Keratinocyte (primary cell): ENCODE measurements at regions not wholly inside any gene's neighbourhood (a gene's known extent, or its start where the extent isn't known, plus 50 kb on each side); places are given as distances from the start of the nearest gene placed in this dataset.

ENCODE experiments used
- DNase-seq: peaks from one replicate; pipeline ENCODE4 v3.0.0-alpha.2; 2011; ENCODE audit warnings: low read depth, missing footprints, low spot score
- FAIRE-seq: peaks from 2 replicates; lab custom pipeline; 2011; peaks lifted over from hg19 to GRCh38; lab: Jason Lieb, UNC
- H2AFZ ChIP-seq: 2 replicates; pipeline ENCODE4 v1.6.0; 2012; ENCODE audit warnings: low read length, control low read depth, inconsistent platforms; ENCODE audit not compliant: control insufficient read depth
- H3K27ac ChIP-seq: 2 replicates; pipeline ENCODE4 v1.5.1; 2011; ENCODE audit warnings: low read length; ENCODE audit not compliant: control insufficient read depth, insufficient read depth
- H3K27me3 ChIP-seq: 3 replicates; pipeline ENCODE4 v1.6.0; 2011; ENCODE audit warnings: low read length; ENCODE audit not compliant: control insufficient read depth, insufficient read depth; ENCODE audit errors: extremely low read depth
- H3K36me3 ChIP-seq, 2 experiments: 2 replicates in 1 of 2; 3 replicates in 1 of 2; pipeline ENCODE4 v1.5.1; 2011; ENCODE audit warnings: low read length in 2 of 2, mild to moderate bottlenecking in 1 of 2; ENCODE audit not compliant: control insufficient read depth in 2 of 2, insufficient read depth in 2 of 2; ENCODE audit errors: extremely low read depth in 1 of 2
- H3K4me1 ChIP-seq: 3 replicates; pipeline ENCODE4 v1.5.1; 2011; ENCODE audit warnings: low read length; ENCODE audit not compliant: control insufficient read depth, insufficient read depth; ENCODE audit errors: extremely low read depth
- H3K4me2 ChIP-seq: 3 replicates; pipeline ENCODE4 v1.6.0; 2011; ENCODE audit warnings: low read depth, low read length; ENCODE audit not compliant: control insufficient read depth, insufficient read depth; ENCODE audit errors: extremely low read depth
- H3K4me3 ChIP-seq, 3 experiments: fragments of 200-600 bp in 1 of 3; sonication (generic) in 1 of 3; 2 replicates in 2 of 3; 3 replicates in 1 of 3; pipeline ENCODE4 v1.5.1; 2011 to 2016; ENCODE audit warnings: low read length in 3 of 3, mild to moderate bottlenecking in 3 of 3, control low read depth in 2 of 3, inconsistent platforms in 1 of 3, low read depth in 1 of 3, mixed read lengths in 1 of 3, mixed run types in 1 of 3, moderate library complexity in 1 of 3; ENCODE audit not compliant: control insufficient read depth in 2 of 3, insufficient read depth in 2 of 3; ENCODE audit errors: extremely low read depth in 1 of 3
- H3K79me2 ChIP-seq: 2 replicates; pipeline ENCODE4 v1.6.0; 2012; ENCODE audit warnings: low read length; ENCODE audit not compliant: control insufficient read depth, insufficient read depth
- H3K9ac ChIP-seq: 3 replicates; pipeline ENCODE4 v1.6.0; 2011; ENCODE audit warnings: low read length; ENCODE audit not compliant: control insufficient read depth, insufficient read depth; ENCODE audit errors: extremely low read depth
- H3K9me1 ChIP-seq: 3 replicates; pipeline ENCODE4 v1.6.0; 2011; ENCODE audit warnings: low read length; ENCODE audit not compliant: control insufficient read depth, insufficient read depth; ENCODE audit errors: extremely low read depth
- H3K9me3 ChIP-seq: 2 replicates; pipeline ENCODE4 v1.5.1; 2012; ENCODE audit warnings: low read depth, low read length; ENCODE audit not compliant: control insufficient read depth
- H4K20me1 ChIP-seq: 3 replicates; pipeline ENCODE4 v1.6.0; 2011; ENCODE audit warnings: low read length; ENCODE audit not compliant: control insufficient read depth, insufficient read depth; ENCODE audit errors: extremely low read depth
- CTCF ChIP-seq, 3 experiments: IDR thresholded peaks in 1 of 3; conservative IDR thresholded peaks in 1 of 3; optimal IDR thresholded peaks in 1 of 3; 2 replicates in 2 of 3; 3 replicates in 1 of 3; pipeline versions ENCODE3 to v1.5.1; 2011; ENCODE audit warnings: low read length in 3 of 3, mild to moderate bottlenecking in 3 of 3, moderate library complexity in 2 of 3, control low read depth in 1 of 3, inconsistent platforms in 1 of 3; ENCODE audit not compliant: insufficient read depth in 2 of 3; ENCODE audit errors: extremely low read depth in 1 of 3
- EZH2 ChIP-seq: IDR thresholded peaks from one replicate; pipeline ENCODE4 v1.6.1; 2012; ENCODE audit warnings: inconsistent platforms, mild to moderate bottlenecking, low read length, moderate library complexity
- dilution Hi-C: fragments of 300-500 bp; cut with MboI; formaldehyde crosslinking; loops from one replicate; pipeline ENCODE4 v1.7.0; 2020; ENCODE audit warnings: low sequenced_read_pairs; ENCODE audit not compliant: extremely low pct_ligation_motif_present

DNA sequence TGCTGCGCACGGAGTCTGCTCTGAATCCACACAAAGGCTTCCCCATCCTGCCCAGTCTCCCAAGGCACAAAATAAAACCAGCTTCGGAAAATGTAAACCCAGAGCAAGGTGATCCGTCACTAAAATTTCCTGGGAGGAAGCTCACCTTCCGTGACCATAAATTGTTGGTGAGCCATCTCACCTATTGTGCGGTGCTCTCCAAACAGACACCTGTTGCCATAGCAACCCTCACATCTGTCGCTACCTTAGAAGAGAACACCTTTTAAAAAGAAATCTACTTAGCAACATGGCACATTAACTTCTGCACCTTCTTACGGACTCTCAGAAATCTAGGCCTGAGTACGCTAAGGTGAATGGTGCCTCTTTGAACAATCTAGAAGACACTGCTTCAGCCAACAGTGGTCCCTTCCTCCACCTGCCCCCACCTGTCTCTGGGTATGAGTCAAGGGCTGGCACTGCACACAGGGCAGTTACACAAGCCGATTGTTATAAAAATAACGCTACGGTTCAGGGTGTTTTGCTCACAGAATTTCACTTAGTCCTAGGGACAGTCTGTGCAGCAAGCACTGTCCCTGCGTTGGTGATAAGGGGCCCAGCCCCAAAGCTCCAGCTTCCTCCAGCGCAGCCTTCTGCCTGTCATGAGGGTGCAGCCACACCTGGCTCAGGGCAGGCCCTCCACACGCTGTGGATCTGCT is 114.9 kb upstream of the ID2 start:
- dilution Hi-C loops: no loop called here
- Histone ChIP-seq H3K4me3 (no peak overlapping the region), H3K9me3 (no peaks in the 10 kb centered on the region), H3K4me2 (no peak overlapping the region), H4K20me1 (no peaks in the 10 kb centered on the region), H2AFZ (no peak overlapping the region), H3K79me2 (no peaks in the 10 kb centered on the region), H3K27ac (no peak overlapping the region), H3K9ac (no peak overlapping the region), H3K9me1 (no peaks in the 10 kb centered on the region), H3K36me3 (no peaks in the 10 kb centered on the region), H3K27me3 (no peaks in the 10 kb centered on the region), H3K4me1 (no peaks in the 10 kb centered on the region)
- TF ChIP-seq EZH2 (no peak), CTCF (optimal IDR thresholded peaks at IDR 0.05 in 1 of 3, IDR thresholded peaks at IDR 0.05 in 1 of 3, conservative IDR thresholded peaks at IDR 0.05 in 1 of 3; ENCODE audit: extremely low read depth in 1 of 3, insufficient read depth in 2 of 3, low read length in 3 of 3) (no peak)
- DNase-seq (no peak), FAIRE-seq (no peak)

DNA sequence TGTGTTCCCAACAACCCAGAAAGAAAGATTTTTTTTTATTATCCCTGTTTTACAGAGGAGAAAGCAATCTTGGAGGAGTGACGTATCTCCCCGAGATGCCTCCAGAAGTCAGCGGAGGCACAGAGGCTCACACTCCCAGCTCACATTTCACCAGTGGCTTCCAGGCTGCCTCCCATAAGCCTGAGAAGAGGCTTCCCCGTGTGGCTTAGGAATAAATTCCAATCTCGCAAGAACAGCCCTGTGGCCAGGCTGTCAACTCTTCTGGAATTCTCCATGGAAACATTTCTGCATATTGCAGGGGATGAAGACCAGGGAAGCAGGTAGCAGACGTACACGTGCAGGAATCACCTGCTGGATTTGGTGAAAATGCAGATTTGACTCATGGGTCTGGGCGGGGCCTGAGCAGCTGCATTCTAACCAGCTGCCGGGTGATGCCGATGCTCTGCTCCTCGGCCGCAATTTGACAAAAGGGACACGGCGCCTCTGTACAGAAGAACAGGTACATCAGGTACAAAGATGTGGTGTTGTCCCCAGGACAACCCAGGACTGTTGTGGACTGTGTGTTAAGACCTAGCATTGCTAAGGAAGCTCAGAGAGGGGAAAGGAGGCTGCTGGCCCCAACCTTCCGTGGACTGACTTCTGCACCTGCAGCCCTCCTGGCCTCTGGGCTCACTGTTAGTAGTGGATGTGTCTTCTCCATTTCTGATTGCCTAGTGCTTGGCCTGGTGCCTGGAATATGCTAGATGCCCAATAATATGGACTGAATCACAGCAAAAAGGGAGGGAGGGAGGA is 114.2 kb upstream of the ID2 start:
- Histone ChIP-seq H3K4me1 (no peaks in the 10 kb centered on the region), H3K4me2 (no peak overlapping the region), H3K9ac (no peak overlapping the region), H3K4me3 (no peak overlapping the region), H3K27ac (no peak overlapping the region), H3K9me1 (no peaks in the 10 kb centered on the region), H4K20me1 (no peaks in the 10 kb centered on the region), H3K79me2 (no peaks in the 10 kb centered on the region), H3K36me3 (no peaks in the 10 kb centered on the region), H2AFZ (no peak overlapping the region), H3K9me3 (no peaks in the 10 kb centered on the region), H3K27me3 (no peaks in the 10 kb centered on the region)
- DNase-seq (no peak), FAIRE-seq (no peak)
- TF ChIP-seq EZH2: no peak
- TF ChIP-seq CTCF (optimal IDR thresholded peaks at IDR 0.05 in 1 of 3, IDR thresholded peaks at IDR 0.05 in 1 of 3, conservative IDR thresholded peaks at IDR 0.05 in 1 of 3; ENCODE audit: extremely low read depth in 1 of 3, insufficient read depth in 2 of 3, low read length in 3 of 3): no peak
- dilution Hi-C loops: no loop called here
